ENCODE measurements at regions not wholly inside any gene's neighbourhood (a gene's known extent, or its start where the extent isn't known, plus 50 kb on each side); places are given as distances from the start of the nearest gene placed in this dataset.

DNA sequence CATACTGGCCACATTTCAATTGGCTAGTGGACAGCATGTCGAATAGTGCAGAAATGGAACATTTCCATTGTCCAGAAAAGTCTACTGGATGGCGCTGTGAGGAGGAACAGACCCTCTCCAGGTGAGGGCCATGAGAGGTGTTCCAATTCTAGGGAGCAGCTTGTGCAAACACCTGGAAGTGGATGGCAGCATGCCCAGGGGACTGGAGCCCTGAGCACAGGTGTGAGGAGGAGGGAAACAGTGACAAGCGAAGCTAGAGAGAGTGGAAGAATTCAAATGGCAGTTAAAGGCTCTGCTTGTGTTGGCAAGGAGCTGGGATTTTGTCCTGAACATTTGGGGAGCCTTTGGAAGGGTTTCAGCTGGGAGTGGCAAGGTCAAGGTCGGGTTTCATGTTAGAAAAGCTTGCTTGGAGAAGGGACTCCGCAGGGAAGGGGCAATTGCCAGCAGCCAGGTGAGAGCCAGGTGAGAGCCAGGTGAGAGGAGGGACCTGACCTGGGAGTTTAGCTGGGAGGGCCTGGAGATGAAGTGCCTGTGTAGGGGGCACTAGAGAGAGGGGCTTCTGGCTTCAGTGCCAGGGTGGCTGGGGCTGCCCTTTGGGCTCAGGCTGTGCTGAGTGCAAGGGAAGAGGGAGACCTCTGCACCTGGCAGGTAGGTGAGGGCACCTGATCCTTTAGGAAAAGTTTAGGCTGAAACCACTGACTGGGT, 93.8 kb downstream of the LINGO1 start:
- Histone ChIP-seq H2AFZ (ENCODE audit: low read depth, low read length) (no peak overlapping the region), H3K36me3 (ENCODE audit: control insufficient read depth, insufficient read depth, low read length) (no peaks in the 10 kb centered on the region), H3K4me1 (replicated peaks in 1 of 2; ENCODE audit: control insufficient read depth in 2 of 2, insufficient read depth in 2 of 2, low read length in 2 of 2) (peaks cover 3 to 22% of the 10 kb centered on the region in 2 experiments; a peak in 4 of 5 replicates), H3K27me3 (ENCODE audit: control insufficient read depth in 2 of 2, insufficient read depth in 2 of 2, low read length in 2 of 2) (peaks cover 0 to 6% of the 10 kb centered on the region in 2 experiments; a peak in 1 of 5 replicates), H4K20me1 (replicated peaks; ENCODE audit: control insufficient read depth, insufficient read depth, low read length) (0 out of 2 replicates have a peak, but pooled peaks cover 3% of the 10 kb centered on the region), H3K9me3 (replicated peaks; ENCODE audit: control insufficient read depth, insufficient read depth, low read depth, low read length) (no peaks in the 10 kb centered on the region), H3K9ac (ENCODE audit: insufficient read depth in 1 of 2, low read depth in 2 of 2, low read length in 2 of 2) (no peak overlapping the region), H3K27ac (ENCODE audit: extremely low read depth, low read depth, low read length) (no peak overlapping the region), H3K9me1 (ENCODE audit: control insufficient read depth, insufficient read depth, low read length) (no peaks in the 10 kb centered on the region), H3K79me2 (ENCODE audit: control insufficient read depth, insufficient read depth, low read length) (no peaks in the 10 kb centered on the region), H3K4me2 (ENCODE audit: insufficient read depth, low read length) (no peak overlapping the region), H3K4me3 (no peak overlapping the region)
- ChIA-PET CTCF (ENCODE audit: low intra/inter-chr PET ratio) (no interaction called here), POLR2A (interaction anchor here (0.6 to 1.1 kb wide), 2 partner anchors 381 to 424 kb away, joined by 3 read pairs; no protein-coding TSS in a partner anchor)
- DNase-seq (ENCODE audit: extremely low read depth in 1 of 4, low spot score in 3 of 4) (no peak), FAIRE-seq (no peak), ATAC-seq (no peak)
- intact Hi-C loops (cut with micrococcal nuclease), result no loop called here
- TF ChIP-seq ZBTB7A (IDR thresholded peaks at IDR 0.05; ENCODE audit: borderline replicate concordance, control insufficient read depth, low read depth, low read length) (no peak), NFXL1 (CRISPR knock-in tag; IDR thresholded peaks at IDR 0.05) (no peak), EGR1 (conservative IDR thresholded peaks at IDR 0.05) (no peak), PHF20 (IDR thresholded peaks at IDR 0.05; ENCODE audit: partially characterized antibody) (no peak), ZNF436 (CRISPR knock-in tag; IDR thresholded peaks at IDR 0.05) (no peak), USF2 (CRISPR knock-in tag; IDR thresholded peaks at IDR 0.05) (no peak)
- TF ChIP-seq, protein P1, sequence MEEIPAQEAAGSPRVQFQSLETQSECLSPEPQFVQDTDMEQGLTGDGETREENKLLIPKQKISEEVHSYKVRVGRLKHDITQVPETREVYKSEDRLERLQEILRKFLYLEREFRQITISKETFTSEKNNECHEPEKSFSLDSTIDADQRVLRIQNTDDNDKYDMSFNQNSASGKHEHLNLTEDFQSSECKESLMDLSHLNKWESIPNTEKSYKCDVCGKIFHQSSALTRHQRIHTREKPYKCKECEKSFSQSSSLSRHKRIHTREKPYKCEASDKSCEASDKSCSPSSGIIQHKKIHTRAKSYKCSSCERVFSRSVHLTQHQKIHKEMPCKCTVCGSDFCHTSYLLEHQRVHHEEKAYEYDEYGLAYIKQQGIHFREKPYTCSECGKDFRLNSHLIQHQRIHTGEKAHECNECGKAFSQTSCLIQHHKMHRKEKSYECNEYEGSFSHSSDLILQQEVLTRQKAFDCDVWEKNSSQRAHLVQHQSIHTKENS (CRISPR knock-in tag; IDR thresholded peaks at IDR 0.05), result no peak
- in situ Hi-C loops (cut with MboI), result no loop called here
- WGBS (ENCODE audit: insufficient coverage, low coverage, missing lambda C conversion rate), result 1% methylated on average over 4 of the region's 5 CpGs
- no TSS peak for BruUV-seq (replicated peaks)

Measured in K562 (cell line).